PC-3 (cell line): ENCODE measurements at regions not wholly inside any gene's neighbourhood (a gene's known extent, or its start where the extent isn't known, plus 50 kb on each side); places are given as distances from the start of the nearest gene placed in this dataset.
A peak's percentile ranks its signal among the peaks of the same experiment; 100 is the strongest.

Experiments
- ATAC-seq: fragments of 200-7000 bp; cut with Tn5 transposase; 2 replicates; pipeline ENCODE4 v1.9.1; 2020; ENCODE audit warnings: mild to moderate bottlenecking, moderate library complexity
- BruUV-seq: library from RNA; stranded (reverse); fragments of 400-500 nt; replicated peaks from 2 replicates; lab custom pipeline; 2021; lab: Mats Ljungman, UMichigan
- CTCF ChIA-PET: fragments of 300-600 bp; sonication (Branson Sonifier 250); formaldehyde crosslinking; loops from one replicate; lab custom pipeline; 2022; ENCODE audit warnings: antibody characterized with exemption; lab: Charles Lee
- POLR2A ChIA-PET: fragments of 300-600 bp; sonication (Branson Sonifier 250); formaldehyde crosslinking; loops from one replicate; lab custom pipeline; 2022; ENCODE audit warnings: antibody characterized with exemption; ENCODE audit not compliant: unreplicated experiment; lab: Charles Lee
- DNase-seq: peaks from one replicate; pipeline ENCODE4 v3.0.0-alpha.2; 2015
- H2AFZ ChIP-seq: fragments of 300-600 bp; sonication (generic); 2 replicates; pipeline ENCODE4 v1.6.0; 2016; ENCODE audit warnings: antibody characterized with exemption, low read length
- H3F3A ChIP-seq: fragments of 300-600 bp; sonication (generic); one replicate; pipeline ENCODE4 v1.6.0; 2017; ENCODE audit warnings: antibody characterized with exemption, low read length, control low read depth, mild to moderate bottlenecking; ENCODE audit not compliant: unreplicated experiment
- H3K27ac ChIP-seq: fragments of 300-600 bp; sonication (generic); 2 replicates; pipeline ENCODE4 v1.5.1; 2016; ENCODE audit warnings: mild to moderate bottlenecking, low read length
- H3K27me3 ChIP-seq: fragments of 300-600 bp; sonication (generic); 2 replicates; pipeline ENCODE4 v1.6.1; 2016; ENCODE audit warnings: low read length, mixed read lengths
- H3K36me3 ChIP-seq: fragments of 300-600 bp; sonication (generic); 2 replicates; pipeline ENCODE4 v1.6.1; 2016; ENCODE audit warnings: low read depth, mixed run types, low read length, mixed read lengths
- H3K4me1 ChIP-seq: fragments of 300-600 bp; sonication (generic); 2 replicates; pipeline ENCODE4 v1.5.1; 2016; ENCODE audit warnings: low read length; ENCODE audit not compliant: insufficient read depth
- H3K4me2 ChIP-seq: fragments of 300-600 bp; sonication (generic); 2 replicates; pipeline ENCODE4 v1.6.0; 2016; ENCODE audit warnings: low read length
- H3K4me3 ChIP-seq: fragments of 300-600 bp; sonication (generic); 2 replicates; pipeline ENCODE4 v1.5.1; 2016; ENCODE audit warnings: mild to moderate bottlenecking, low read length, mixed read lengths
- H3K79me2 ChIP-seq: fragments of 300-600 bp; sonication (generic); 2 replicates; pipeline ENCODE4 v1.6.1; 2017; ENCODE audit warnings: low read length, mixed read lengths
- H3K9ac ChIP-seq: fragments of 300-600 bp; sonication (generic); 2 replicates; pipeline ENCODE4 v1.6.0; 2016; ENCODE audit warnings: mild to moderate bottlenecking, low read length
- H3K9me2 ChIP-seq: fragments of 300-600 bp; sonication (generic); replicated peaks from 2 replicates; pipeline ENCODE4 v1.6.1; 2016; ENCODE audit warnings: mixed run types, low read length, mixed read lengths
- H3K9me3 ChIP-seq: fragments of 300-600 bp; sonication (generic); 2 replicates; pipeline ENCODE4 v1.6.1; 2016; ENCODE audit warnings: low read length, mixed read lengths
- H4K20me1 ChIP-seq: fragments of 300-600 bp; sonication (generic); 2 replicates; pipeline ENCODE4 v1.6.1; 2016; ENCODE audit warnings: low read length, mixed read lengths
- EZH2 ChIP-seq: fragments of 300-600 bp; sonication (generic); IDR thresholded peaks from one replicate; pipeline ENCODE4 v1.6.1; 2017; ENCODE audit warnings: antibody characterized with exemption, mild to moderate bottlenecking, low read length; ENCODE audit not compliant: unreplicated experiment
- EZH2phosphoT487 ChIP-seq: fragments of 300-600 bp; sonication (generic); IDR thresholded peaks from 2 replicates; pipeline ENCODE4 v1.6.1; 2018; ENCODE audit warnings: mild to moderate bottlenecking, antibody characterized with exemption, low read length, borderline replicate concordance
- intact Hi-C: fragments of 100-400 bp; cut with micrococcal nuclease; formaldehyde crosslinking; loops from 2 replicates; pipeline ENCODE4 v1.9.0; 2023
- TF ChIP-seq, protein P1 (sequence below): fragments of 300-600 bp; sonication (generic); conservative IDR thresholded peaks from 2 replicates; pipeline ENCODE4 v1.5.1; 2017; ENCODE audit warnings: antibody characterized with exemption, low read depth, mild to moderate bottlenecking, low read length

DNA sequence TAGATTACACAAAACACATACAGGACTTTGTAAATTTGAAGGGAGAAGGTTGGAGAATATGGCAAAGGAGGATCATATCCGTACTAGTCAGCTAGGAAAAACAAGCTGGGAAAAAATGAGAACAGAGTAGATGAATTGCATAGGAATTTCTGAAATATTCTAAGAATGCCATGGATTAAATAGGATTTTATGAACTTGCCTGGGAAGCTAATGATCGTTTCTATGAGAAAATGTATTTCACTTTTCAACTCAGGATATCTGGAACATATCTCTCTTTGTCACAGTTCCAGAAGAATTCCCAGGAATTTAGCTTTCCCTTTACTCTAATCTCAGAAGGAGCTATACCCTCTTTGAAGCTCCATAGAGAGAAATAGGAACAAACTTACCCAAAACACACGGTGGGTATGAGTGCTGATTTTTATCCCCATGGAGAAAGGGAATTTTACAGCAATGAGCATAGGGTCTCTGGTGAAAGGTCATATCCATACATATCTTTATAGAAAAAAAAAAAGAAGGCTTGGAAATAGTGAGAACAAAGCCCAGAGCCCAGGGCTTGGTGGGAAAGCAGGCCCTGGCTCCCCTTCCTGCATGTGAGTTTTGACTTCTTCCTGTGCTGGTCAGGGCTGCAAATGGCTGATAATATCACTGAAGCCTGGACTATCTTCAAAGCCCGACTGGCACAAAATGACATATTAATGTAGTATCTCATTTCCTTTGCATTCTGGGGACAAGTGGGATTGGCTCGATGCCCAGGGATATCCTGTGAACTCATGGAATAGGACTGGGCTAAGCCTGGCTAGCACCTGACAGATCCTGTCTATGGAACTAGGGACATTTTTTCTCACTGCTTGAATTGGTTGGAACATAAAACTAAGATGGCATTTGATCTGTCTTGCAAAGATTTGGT is 136.3 kb downstream of the AEBP2 start:
- DNase-seq (peak; percentile 55), ATAC-seq (peak; percentile 40; the same call in 1 of the 2 replicates)
- CTCF ChIA-PET = no interaction called here
- TF ChIP-seq, protein P1, sequence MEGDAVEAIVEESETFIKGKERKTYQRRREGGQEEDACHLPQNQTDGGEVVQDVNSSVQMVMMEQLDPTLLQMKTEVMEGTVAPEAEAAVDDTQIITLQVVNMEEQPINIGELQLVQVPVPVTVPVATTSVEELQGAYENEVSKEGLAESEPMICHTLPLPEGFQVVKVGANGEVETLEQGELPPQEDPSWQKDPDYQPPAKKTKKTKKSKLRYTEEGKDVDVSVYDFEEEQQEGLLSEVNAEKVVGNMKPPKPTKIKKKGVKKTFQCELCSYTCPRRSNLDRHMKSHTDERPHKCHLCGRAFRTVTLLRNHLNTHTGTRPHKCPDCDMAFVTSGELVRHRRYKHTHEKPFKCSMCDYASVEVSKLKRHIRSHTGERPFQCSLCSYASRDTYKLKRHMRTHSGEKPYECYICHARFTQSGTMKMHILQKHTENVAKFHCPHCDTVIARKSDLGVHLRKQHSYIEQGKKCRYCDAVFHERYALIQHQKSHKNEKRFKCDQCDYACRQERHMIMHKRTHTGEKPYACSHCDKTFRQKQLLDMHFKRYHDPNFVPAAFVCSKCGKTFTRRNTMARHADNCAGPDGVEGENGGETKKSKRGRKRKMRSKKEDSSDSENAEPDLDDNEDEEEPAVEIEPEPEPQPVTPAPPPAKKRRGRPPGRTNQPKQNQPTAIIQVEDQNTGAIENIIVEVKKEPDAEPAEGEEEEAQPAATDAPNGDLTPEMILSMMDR = no peak
- no peak for TF ChIP-seq EZH2phosphoT487
- no peak for TF ChIP-seq EZH2
- Histone ChIP-seq H3K4me2 (no peak overlapping the region), H3K9me2 (no peaks in the 10 kb centered on the region), H3K27me3 (no peaks in the 10 kb centered on the region), H3F3A (no peaks in the 10 kb centered on the region), H4K20me1 (no peaks in the 10 kb centered on the region), H3K9ac (no peak overlapping the region), H3K36me3 (no peaks in the 10 kb centered on the region), H3K79me2 (no peaks in the 10 kb centered on the region), H3K4me3 (no peak overlapping the region), H3K4me1 (peaks cover 7% of the 10 kb centered on the region; the same call in 1 of the 2 replicates), H3K27ac (no peak overlapping the region), H3K9me3 (no peaks in the 10 kb centered on the region), H2AFZ (no peak overlapping the region)
- intact Hi-C loops = no loop called here
- no TSS peak for BruUV-seq
- POLR2A ChIA-PET = no interaction called here

DNA sequence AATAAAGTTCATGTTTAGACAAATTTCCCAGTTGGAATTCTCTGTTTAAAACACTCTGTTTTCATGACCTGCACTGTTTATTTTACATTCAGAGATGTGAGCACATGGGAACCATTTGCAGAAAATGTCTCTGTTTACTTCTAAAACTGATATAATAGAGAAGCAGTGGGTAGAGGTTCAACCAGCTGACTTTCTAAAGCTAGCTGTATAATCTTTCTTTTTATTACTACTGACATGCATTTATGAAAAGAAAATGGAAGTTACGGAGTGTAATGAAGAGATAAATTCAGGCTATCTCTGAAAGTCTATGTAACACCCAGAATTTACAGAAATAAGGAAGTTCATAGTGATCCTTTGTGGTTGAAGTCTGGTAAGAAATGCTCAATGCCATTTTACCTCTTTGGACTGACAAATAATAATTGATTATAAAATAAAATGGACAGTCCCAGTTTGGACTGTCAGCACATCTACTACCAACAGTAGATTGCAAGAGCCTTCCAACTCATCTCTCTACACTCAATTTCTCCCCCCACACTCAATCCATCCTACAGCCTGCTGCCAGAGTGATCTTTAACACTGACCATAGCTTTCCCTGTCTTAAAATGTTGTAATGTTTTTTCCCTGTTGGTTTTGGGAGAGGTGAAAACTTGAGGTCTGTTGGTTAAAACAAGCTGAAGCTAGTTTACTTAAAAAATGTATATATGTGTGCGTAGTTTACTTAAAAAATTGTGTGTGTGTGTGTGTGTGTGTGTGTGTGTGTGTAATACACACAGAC is 137.4 kb downstream of the AEBP2 start:
- no peak for ATAC-seq
- no peak overlapping the region for H3K4me3 ChIP-seq
- intact Hi-C loops = no loop called here
- no peak overlapping the region for H3K27ac ChIP-seq
- no peak overlapping the region for H3K9ac ChIP-seq
- BruUV-seq = no TSS peak
- POLR2A ChIA-PET = no interaction called here
- H3K27me3 ChIP-seq = no peaks in the 10 kb centered on the region
- CTCF ChIA-PET = no interaction called here
- no peaks in the 10 kb centered on the region for H3K36me3 ChIP-seq
- H4K20me1 ChIP-seq = no peaks in the 10 kb centered on the region
- no peak overlapping the region for H3K4me2 ChIP-seq
- H3K4me1 ChIP-seq = peaks cover 7% of the 10 kb centered on the region; the same call in 1 of the 2 replicates
- TF ChIP-seq EZH2 = no peak
- TF ChIP-seq, protein P1 = no peak
- no peak overlapping the region for H2AFZ ChIP-seq
- no peak for DNase-seq
- no peaks in the 10 kb centered on the region for H3K79me2 ChIP-seq
- no peaks in the 10 kb centered on the region for H3K9me2 ChIP-seq
- no peaks in the 10 kb centered on the region for H3K9me3 ChIP-seq
- H3F3A ChIP-seq = no peaks in the 10 kb centered on the region

DNA sequence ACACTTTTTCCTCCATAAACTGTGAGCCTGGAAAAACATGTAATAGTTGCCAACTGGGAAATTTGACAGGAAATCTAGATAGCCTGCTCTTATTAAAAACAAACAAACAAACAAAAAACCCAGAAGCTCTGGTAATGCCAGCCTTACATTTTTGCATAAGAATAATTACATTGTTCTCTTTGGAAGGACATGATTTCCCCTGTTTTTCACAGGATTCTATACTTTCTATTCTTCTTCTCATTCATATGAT is 137.9 kb downstream of the AEBP2 start:
- H3K9me2 ChIP-seq = no peaks in the 10 kb centered on the region
- CTCF ChIA-PET = no interaction called here
- intact Hi-C loops = no loop called here
- H3K79me2 ChIP-seq = no peaks in the 10 kb centered on the region
- no peak for DNase-seq
- no peak overlapping the region for H3K4me3 ChIP-seq
- H2AFZ ChIP-seq = no peak overlapping the region
- no peaks in the 10 kb centered on the region for H3K9me3 ChIP-seq
- TF ChIP-seq, protein P1 = no peak
- TF ChIP-seq EZH2 = no peak
- TF ChIP-seq EZH2phosphoT487 = no peak
- H3K4me2 ChIP-seq = no peak overlapping the region
- no peaks in the 10 kb centered on the region for H4K20me1 ChIP-seq
- POLR2A ChIA-PET = no interaction called here
- H3K4me1 ChIP-seq = peaks cover 7% of the 10 kb centered on the region; the same call in 1 of the 2 replicates
- no peak overlapping the region for H3K9ac ChIP-seq
- ATAC-seq = no peak
- no peaks in the 10 kb centered on the region for H3K27me3 ChIP-seq
- BruUV-seq = no TSS peak
- no peak overlapping the region for H3K27ac ChIP-seq
- no peaks in the 10 kb centered on the region for H3F3A ChIP-seq
- H3K36me3 ChIP-seq = no peaks in the 10 kb centered on the region
